ENCODE measurements at regions not wholly inside any gene's neighbourhood (a gene's known extent, or its start where the extent isn't known, plus 50 kb on each side); places are given as distances from the start of the nearest gene placed in this dataset.
A peak's percentile ranks its signal among the peaks of the same experiment; 100 is the strongest.

DNA sequence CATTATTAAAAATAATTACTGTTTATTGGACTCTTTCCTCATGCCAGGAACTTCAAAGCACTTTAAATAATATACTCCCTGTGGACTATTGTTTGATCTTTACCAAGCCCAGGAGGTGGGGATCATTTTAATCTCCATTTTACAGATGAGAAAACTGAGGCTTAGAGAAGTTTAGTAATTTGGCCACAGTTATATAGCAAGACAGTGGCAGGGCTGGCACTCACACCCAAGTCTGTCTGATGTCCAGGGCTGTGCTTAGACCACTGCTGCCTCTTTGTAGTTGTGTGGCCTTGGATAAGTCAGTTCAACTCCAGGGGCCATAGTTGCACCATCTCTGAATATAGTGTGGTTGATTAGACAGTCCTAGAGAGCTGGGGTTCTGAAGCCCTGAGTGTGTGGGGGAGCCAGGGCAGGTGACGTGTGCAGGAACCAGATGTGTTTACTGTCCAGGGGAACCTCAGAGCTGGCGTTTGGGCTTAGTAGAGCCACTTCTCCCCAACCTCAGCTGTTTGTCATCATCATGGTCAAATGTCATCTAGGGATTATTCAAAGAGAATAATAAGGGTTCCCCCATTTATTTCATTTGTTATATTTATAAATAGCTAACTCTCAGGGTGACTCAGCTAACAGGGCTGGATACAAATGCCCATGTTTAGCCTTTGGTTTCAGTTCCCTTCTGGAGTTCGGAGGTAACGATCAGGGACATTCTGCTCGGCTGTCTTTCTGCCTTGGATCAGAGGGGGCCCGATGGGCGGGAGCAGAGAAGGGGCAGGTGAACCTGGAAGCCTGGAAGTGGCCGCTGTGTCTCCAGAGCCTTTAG is 68.0 kb downstream of the BOLA3 start:
- no peak overlapping the region for H3K4me2 ChIP-seq
- DNase-seq: no peak
- no peak overlapping the region for H3K9ac ChIP-seq
- no peak overlapping the region for H3K27ac ChIP-seq (ENCODE audit: low read depth in 2 of 2, low read length in 1 of 2)
- ChIA-PET POLR2A (interaction anchor here (1.1 kb wide), 1 partner anchor 40 kb away, joined by 3 read pairs; no protein-coding TSS in a partner anchor), CTCF (interaction anchor here (0.6 to 1.6 kb wide), 4 partner anchors 11 to 255 kb away, joined by 3 to 5 read pairs (median 3); no protein-coding TSS in a partner anchor)
- no peaks in the 10 kb centered on the region for H3K27me3 ChIP-seq (ENCODE audit: insufficient read depth)
- peaks cover 0 to 2% of the 10 kb centered on the region in 2 experiments; a peak in 2 of 4 replicates for H3K4me1 ChIP-seq (ENCODE audit: control insufficient read depth in 1 of 2, insufficient read depth in 2 of 2, low read depth in 1 of 2, low read length in 1 of 2)
- H3K9me2 ChIP-seq: no peaks in the 10 kb centered on the region
- peaks cover 0 to 22% of the 10 kb centered on the region in 2 experiments for H3K36me3 ChIP-seq (replicated peaks in 1 of 2; ENCODE audit: control insufficient read depth in 1 of 2, insufficient read depth in 2 of 2, low read length in 1 of 2)
- 94% methylated on average over 8 of the region's 8 CpGs for whole genome bisulfite sequencing (ENCODE audit: low lambda C conversion rate)
- no peaks in the 10 kb centered on the region for H4K20me1 ChIP-seq (ENCODE audit: insufficient read depth)
- TF ChIP-seq NRF1 (IDR thresholded peaks at IDR 0.05; ENCODE audit: low read depth, low read length) (no peak), TCF12 (IDR thresholded peaks at IDR 0.05) (no peak), TAF1 (IDR thresholded peaks at IDR 0.05; ENCODE audit: borderline replicate concordance, low read depth, low read length) (no peak), RCOR1 (IDR thresholded peaks at IDR 0.05; ENCODE audit: low read length) (no peak)
- TF ChIP-seq, protein P1, sequence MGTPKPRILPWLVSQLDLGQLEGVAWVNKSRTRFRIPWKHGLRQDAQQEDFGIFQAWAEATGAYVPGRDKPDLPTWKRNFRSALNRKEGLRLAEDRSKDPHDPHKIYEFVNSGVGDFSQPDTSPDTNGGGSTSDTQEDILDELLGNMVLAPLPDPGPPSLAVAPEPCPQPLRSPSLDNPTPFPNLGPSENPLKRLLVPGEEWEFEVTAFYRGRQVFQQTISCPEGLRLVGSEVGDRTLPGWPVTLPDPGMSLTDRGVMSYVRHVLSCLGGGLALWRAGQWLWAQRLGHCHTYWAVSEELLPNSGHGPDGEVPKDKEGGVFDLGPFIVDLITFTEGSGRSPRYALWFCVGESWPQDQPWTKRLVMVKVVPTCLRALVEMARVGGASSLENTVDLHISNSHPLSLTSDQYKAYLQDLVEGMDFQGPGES (IDR thresholded peaks at IDR 0.05; ENCODE audit: low read depth, low read length): no peak
- TF ChIP-seq, protein P2, sequence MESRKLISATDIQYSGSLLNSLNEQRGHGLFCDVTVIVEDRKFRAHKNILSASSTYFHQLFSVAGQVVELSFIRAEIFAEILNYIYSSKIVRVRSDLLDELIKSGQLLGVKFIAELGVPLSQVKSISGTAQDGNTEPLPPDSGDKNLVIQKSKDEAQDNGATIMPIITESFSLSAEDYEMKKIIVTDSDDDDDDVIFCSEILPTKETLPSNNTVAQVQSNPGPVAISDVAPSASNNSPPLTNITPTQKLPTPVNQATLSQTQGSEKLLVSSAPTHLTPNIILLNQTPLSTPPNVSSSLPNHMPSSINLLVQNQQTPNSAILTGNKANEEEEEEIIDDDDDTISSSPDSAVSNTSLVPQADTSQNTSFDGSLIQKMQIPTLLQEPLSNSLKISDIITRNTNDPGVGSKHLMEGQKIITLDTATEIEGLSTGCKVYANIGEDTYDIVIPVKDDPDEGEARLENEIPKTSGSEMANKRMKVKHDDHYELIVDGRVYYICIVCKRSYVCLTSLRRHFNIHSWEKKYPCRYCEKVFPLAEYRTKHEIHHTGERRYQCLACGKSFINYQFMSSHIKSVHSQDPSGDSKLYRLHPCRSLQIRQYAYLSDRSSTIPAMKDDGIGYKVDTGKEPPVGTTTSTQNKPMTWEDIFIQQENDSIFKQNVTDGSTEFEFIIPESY (IDR thresholded peaks at IDR 0.05; ENCODE audit: borderline replicate concordance, low read depth): no peak
- H2AFZ ChIP-seq (ENCODE audit: low read depth): no peak overlapping the region
- H3K9me3 ChIP-seq: no peaks in the 10 kb centered on the region
- H3K79me2 ChIP-seq (ENCODE audit: insufficient read depth): no peaks in the 10 kb centered on the region
- H3K4me3 ChIP-seq (ENCODE audit: low read depth in 2 of 2, low read length in 1 of 2): no peak overlapping the region
- no peaks in the 10 kb centered on the region for H3F3A ChIP-seq (replicated peaks; ENCODE audit: insufficient read depth)

DNA sequence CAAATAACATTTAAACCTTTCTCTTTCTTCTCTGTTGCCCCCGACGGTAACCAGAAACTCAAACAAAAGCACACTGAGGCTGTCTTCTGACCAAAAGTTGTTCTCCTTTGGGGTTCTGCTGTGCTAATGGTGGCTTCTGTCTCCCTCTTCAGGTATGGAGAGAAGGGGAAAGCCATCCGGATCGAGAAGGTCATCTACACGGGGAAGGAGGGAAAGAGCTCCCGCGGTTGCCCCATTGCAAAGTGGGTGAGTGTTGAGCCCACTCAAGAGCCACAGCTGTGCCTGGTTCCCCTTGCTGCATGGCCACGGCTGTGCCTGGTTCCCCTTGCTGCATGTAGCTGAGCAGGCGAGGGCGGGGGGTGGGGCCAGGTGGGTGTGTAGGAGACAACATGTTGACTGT is 67.4 kb downstream of the BOLA3 start:
- H4K20me1 ChIP-seq (ENCODE audit: insufficient read depth): no peaks in the 10 kb centered on the region
- peaks cover 0 to 22% of the 10 kb centered on the region in 2 experiments for H3K36me3 ChIP-seq (replicated peaks in 1 of 2; ENCODE audit: control insufficient read depth in 1 of 2, insufficient read depth in 2 of 2, low read length in 1 of 2)
- ChIA-PET POLR2A (interaction anchor here (1.1 kb wide), 1 partner anchor 40 kb away, joined by 3 read pairs; no protein-coding TSS in a partner anchor), CTCF (interaction anchor here (0.6 to 1.6 kb wide), 3 partner anchors 63 to 256 kb away, joined by 3 to 5 read pairs (median 3); no protein-coding TSS in a partner anchor)
- TF ChIP-seq JUND (IDR thresholded peaks at IDR 0.05): no peak
- TF ChIP-seq GATA2 (CRISPR knock-in tag; IDR thresholded peaks at IDR 0.05): no peak
- TF ChIP-seq FOXJ3 (CRISPR knock-in tag; IDR thresholded peaks at IDR 0.05): no peak
- TF ChIP-seq CHD2 (IDR thresholded peaks at IDR 0.05; ENCODE audit: low read length, partially characterized antibody): no peak
- peak; percentile 35; the same call in 1 of the 2 replicates for TF ChIP-seq RAD21 (IDR thresholded peaks at IDR 0.05; ENCODE audit: low read length)
- TF ChIP-seq, protein P2 (IDR thresholded peaks at IDR 0.05; ENCODE audit: borderline replicate concordance, low read depth): no peak
- 83% methylated on average over 8 of the region's 10 CpGs for WGBS (ENCODE audit: low lambda C conversion rate)
- H3F3A ChIP-seq (replicated peaks; ENCODE audit: insufficient read depth): no peaks in the 10 kb centered on the region
- H3K9ac ChIP-seq: no peak overlapping the region
- no peak overlapping the region for H3K4me3 ChIP-seq (ENCODE audit: low read depth in 2 of 2, low read length in 1 of 2)
- no peaks in the 10 kb centered on the region for H3K27me3 ChIP-seq (ENCODE audit: insufficient read depth)
- H2AFZ ChIP-seq (ENCODE audit: low read depth): no peak overlapping the region
- H3K27ac ChIP-seq (ENCODE audit: low read depth in 2 of 2, low read length in 1 of 2): no peak overlapping the region
- no peaks in the 10 kb centered on the region for H3K79me2 ChIP-seq (ENCODE audit: insufficient read depth)
- no peaks in the 10 kb centered on the region for H3K9me2 ChIP-seq
- DNase-seq: no peak
- H3K4me2 ChIP-seq: no peak overlapping the region
- no peaks in the 10 kb centered on the region for H3K9me3 ChIP-seq
- H3K4me1 ChIP-seq (ENCODE audit: control insufficient read depth in 1 of 2, insufficient read depth in 2 of 2, low read depth in 1 of 2, low read length in 1 of 2): peaks cover 0 to 2% of the 10 kb centered on the region in 2 experiments; a peak in 2 of 4 replicates

All from SK-N-SH (cell line).